T-cell (primary cell): ENCODE measurements at regions not wholly inside any gene's neighbourhood (a gene's known extent, or its start where the extent isn't known, plus 50 kb on each side); places are given as distances from the start of the nearest gene placed in this dataset.

Experiments
- ATAC-seq, 4 experiments: fragments of 200-7000 bp in 3 of 4; fragments of 150-1000 bp in 1 of 4; cut with Tn5 transposase; replicated peaks in 1 of 4; 1 replicate in 3 of 4; 2 replicates in 1 of 4; pipeline ENCODE4 v1.10.0; 2021; ENCODE audit warnings: moderate library complexity in 3 of 4, mild to moderate bottlenecking in 2 of 4, moderate number of reproducible peaks in 1 of 4
- CTCF ChIA-PET, 2 donors: fragments of 300-600 bp; sonication (Branson Sonifier 250); formaldehyde crosslinking; loops; one replicate each; lab custom pipeline; 2022; ENCODE audit warnings: antibody characterized with exemption in 2 of 2; lab: Charles Lee
- POLR2A ChIA-PET, 2 donors: fragments of 300-600 bp; sonication (Branson Sonifier 250); formaldehyde crosslinking; loops; one replicate each; lab custom pipeline; 2022; ENCODE audit warnings: antibody characterized with exemption in 2 of 2; lab: Charles Lee
- DNase-seq, 35 experiments: peaks; one replicate each; pipeline versions ENCODE4 v3.0.0 to v3.0.0-alpha.2; 2013 to 2023
- H3K27ac ChIP-seq: one replicate; pipeline ENCODE4 v1.5.1; 2013; ENCODE audit warnings: low read length
- H3K27me3 ChIP-seq, 2 experiments: replicated peaks in 1 of 2; 1 replicate in 1 of 2; 2 replicates in 1 of 2; pipeline versions ENCODE4 v1.6.1 to v1.7.0; 2013; ENCODE audit warnings: low read length in 1 of 2, mixed read lengths in 1 of 2; ENCODE audit not compliant: control insufficient read depth in 2 of 2, insufficient read depth in 2 of 2; ENCODE audit errors: extremely low read depth in 1 of 2
- H3K36me3 ChIP-seq, 2 donors: 1 replicate in 1 of 2; 2 replicates in 1 of 2; pipeline versions ENCODE4 v1.6.1 to v1.7.0; 2013; ENCODE audit warnings: low read length in 1 of 2; ENCODE audit not compliant: control insufficient read depth in 2 of 2, insufficient read depth in 1 of 2; ENCODE audit errors: extremely low read depth in 1 of 2
- H3K4me1 ChIP-seq, 2 experiments: 1 replicate in 1 of 2; 2 replicates in 1 of 2; pipeline versions ENCODE4 v1.6.1 to v1.7.0; 2013; ENCODE audit warnings: low read length in 2 of 2, mixed read lengths in 1 of 2; ENCODE audit not compliant: insufficient read depth in 2 of 2, control insufficient read depth in 1 of 2; ENCODE audit errors: extremely low read depth in 1 of 2
- H3K4me3 ChIP-seq, 2 donors: 1 replicate in 1 of 2; 2 replicates in 1 of 2; pipeline versions ENCODE4 v1.5.1 to v1.7.0; 2013; ENCODE audit warnings: mild to moderate bottlenecking in 2 of 2, low read length in 1 of 2, moderate library complexity in 1 of 2; ENCODE audit not compliant: control insufficient read depth in 1 of 2; ENCODE audit errors: extremely low read depth in 1 of 2
- H3K9me3 ChIP-seq: 2 replicates; pipeline ENCODE4 v1.7.0; 2013
- H3K27ac Mint-ChIP-seq, 2 donors: one replicate each; pipeline ENCODE4 v1.8.0; 2020 to 2021; ENCODE audit warnings: mild to moderate bottlenecking in 2 of 2, mixed read lengths in 2 of 2
- H3K27me3 Mint-ChIP-seq, 2 donors: one replicate each; pipeline ENCODE4 v1.8.0; 2021 to 2022; ENCODE audit warnings: mixed read lengths in 2 of 2
- H3K36me3 Mint-ChIP-seq: one replicate; pipeline ENCODE4 v1.8.0; 2021; ENCODE audit warnings: mixed read lengths
- H3K4me1 Mint-ChIP-seq, 3 donors: one replicate each; pipeline ENCODE4 v1.8.0; 2020 to 2022; ENCODE audit warnings: mixed read lengths in 3 of 3, mild to moderate bottlenecking in 1 of 3
- H3K4me3 Mint-ChIP-seq, 3 donors: one replicate each; pipeline ENCODE4 v1.8.0; 2020 to 2022; ENCODE audit warnings: mild to moderate bottlenecking in 3 of 3, mixed read lengths in 3 of 3, moderate library complexity in 3 of 3
- H3K9me3 Mint-ChIP-seq, 3 donors: one replicate each; pipeline ENCODE4 v1.8.0; 2020 to 2022; ENCODE audit warnings: mixed read lengths in 3 of 3
- WGBS: methylation state at CpG from one replicate; pipeline ENCODE4 v1.1.5; 2013; ENCODE audit warnings: missing lambda C conversion rate; ENCODE audit not compliant: insufficient coverage; 5-methylcytosine and 5-hydroxymethylcytosine counted together

DNA sequence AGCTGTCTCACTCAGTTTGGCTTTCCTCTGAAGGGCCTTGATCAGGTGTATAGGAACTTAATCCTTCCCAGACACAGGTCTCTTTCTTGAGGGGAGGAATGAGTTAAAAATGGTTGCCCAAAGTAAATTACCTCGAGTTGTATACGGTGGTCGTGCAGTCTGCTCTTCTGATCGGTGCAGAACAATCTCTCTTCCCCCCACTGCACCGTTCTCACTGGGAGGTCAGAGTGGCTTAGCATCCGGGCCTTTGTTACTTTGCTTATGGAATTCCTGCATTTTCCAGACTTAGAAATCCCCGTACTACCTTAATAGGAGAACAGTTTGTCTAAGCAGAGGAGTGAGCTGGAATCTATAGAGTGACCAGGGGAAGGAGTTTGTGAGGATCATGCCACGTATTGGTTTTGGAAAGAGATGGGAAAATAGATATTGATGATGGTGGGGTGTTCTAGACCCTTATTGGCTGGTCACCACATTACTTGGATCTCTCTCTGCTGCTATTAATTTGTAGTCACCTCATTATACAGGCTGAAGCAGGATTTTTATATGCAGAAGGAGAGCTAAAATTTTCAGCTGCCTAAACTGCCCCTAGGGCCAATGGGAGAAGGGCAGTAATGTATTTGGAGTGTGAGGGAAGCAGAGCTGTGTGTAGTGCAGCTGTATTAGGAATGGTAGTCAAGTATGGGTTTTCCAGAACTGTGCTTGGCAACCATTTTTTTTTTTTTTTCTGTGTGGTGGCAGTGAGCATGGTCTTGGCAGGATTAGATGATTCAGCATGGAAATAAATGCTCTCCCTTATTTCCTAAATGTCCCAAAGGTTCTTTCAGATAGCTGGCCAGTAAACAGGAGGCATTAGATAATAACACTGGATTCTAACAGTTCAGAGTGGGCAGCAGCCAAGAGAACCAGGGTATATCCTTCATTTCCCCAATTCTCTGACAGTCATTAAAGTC lies 81.5 kb downstream of the NDUFS5 start:
- H3K36me3 Mint-ChIP-seq, result no peaks in the 10 kb centered on the region
- POLR2A ChIA-PET, result interaction anchor here in 1 of 2 donors (0.6 to 0.7 kb wide), 2 partner anchors 11 to 729 kb away, joined by 3 to 4 read pairs; no protein-coding TSS in a partner anchor
- DNase-seq, result no peak

DNA sequence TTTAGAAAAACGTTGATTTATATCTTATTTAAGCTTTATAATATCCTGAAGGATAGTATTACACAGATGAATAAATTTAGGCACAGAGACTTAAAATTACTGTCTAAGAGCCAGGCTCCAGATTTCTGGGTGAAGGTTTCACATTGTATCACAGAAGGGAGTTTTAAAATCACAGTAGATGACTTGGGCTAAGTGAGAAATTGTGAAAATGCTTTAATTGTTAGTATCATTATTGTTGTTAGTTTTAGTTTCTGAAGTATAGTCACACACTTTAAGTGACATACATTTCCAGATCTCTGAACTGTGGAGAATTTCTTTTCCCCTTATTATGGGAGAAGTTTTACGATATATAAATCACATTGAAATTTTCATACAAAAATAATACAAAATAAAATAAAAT lies 83.5 kb downstream of the NDUFS5 start:
- Histone ChIP-seq H3K36me3 (no peaks in the 10 kb centered on the region), H3K4me1 (peaks cover 0 to 12% of the 10 kb centered on the region in 2 experiments), H3K9me3 (no peaks in the 10 kb centered on the region), H3K4me3 (no peak overlapping the region), H3K27me3 (peaks cover 0 to 9% of the 10 kb centered on the region in 2 experiments), H3K27ac (no peak overlapping the region)
- Mint-ChIP-seq H3K27ac (no peak overlapping the region), H3K4me1 (peaks cover 2 to 9% (median 9%) of the 10 kb centered on the region in 3 donors), H3K4me3 (no peak overlapping the region), H3K27me3 (peaks cover 7% of the 10 kb centered on the region in 2 donors), H3K9me3 (no peaks in the 10 kb centered on the region), H3K36me3 (peaks cover 6% of the 10 kb centered on the region)
- ChIA-PET CTCF (interaction anchor here (0.6 to 1.7 kb wide), 4 partner anchors 11 to 82 kb away, joined by 4 to 10 read pairs (median 4); no protein-coding TSS in a partner anchor), POLR2A (interaction anchor here (0.6 to 0.9 kb wide), 3 partner anchors 172 to 502 kb away, joined by 3 to 6 read pairs (median 5); no protein-coding TSS in a partner anchor)
- ATAC-seq (no peak), DNase-seq (no peak)
- WGBS, result no CpG with 5 or more reads among the region's 2 CpGs

More for the DNA sequence above, 81.5 kb downstream of the NDUFS5 start:
- no peak overlapping the region for H3K27ac ChIP-seq
- CTCF ChIA-PET, result interaction anchor here in 1 of 2 donors (0.7 to 1.9 kb wide), 2 partner anchors 56 to 85 kb away, joined by 3 to 5 read pairs; no protein-coding TSS in a partner anchor
- H3K36me3 ChIP-seq, result no peaks in the 10 kb centered on the region
- peaks cover 1 to 14% of the 10 kb centered on the region in 2 experiments for H3K4me1 ChIP-seq
- ATAC-seq, result no peak
- WGBS, result no CpG with 5 or more reads among the region's 8 CpGs
- Mint-ChIP-seq H3K4me1 (peaks cover 17 to 29% (median 28%) of the 10 kb centered on the region in 3 donors), H3K27me3 (no peaks in the 10 kb centered on the region), H3K4me3 (no peak overlapping the region), H3K9me3 (no peaks in the 10 kb centered on the region), H3K27ac (no peak overlapping the region)
- H3K9me3 ChIP-seq, result no peaks in the 10 kb centered on the region
- H3K27me3 ChIP-seq, result peaks cover 0 to 11% of the 10 kb centered on the region in 2 experiments
- H3K4me3 ChIP-seq, result no peak overlapping the region

GRCh38 chr1:39110325-39110851 lies 84.2 kb downstream of the NDUFS5 start:
- no peak for ATAC-seq
- H3K9me3 ChIP-seq, result no peaks in the 10 kb centered on the region

GRCh38 chr1:39110882-39111281 lies 84.7 kb downstream of the NDUFS5 start:
- H3K9me3 Mint-ChIP-seq, result no peaks in the 10 kb centered on the region
- peaks cover 6% of the 10 kb centered on the region for H3K36me3 Mint-ChIP-seq
- no peak overlapping the region for H3K27ac Mint-ChIP-seq
- H3K36me3 ChIP-seq, result no peaks in the 10 kb centered on the region
- H3K27me3 ChIP-seq, result peaks cover 0 to 6% of the 10 kb centered on the region in 2 experiments
- no peak overlapping the region for H3K27ac ChIP-seq
- no CpG with 5 or more reads among the region's 1 CpG for WGBS
- ATAC-seq (no peak), DNase-seq (no peak)
- H3K4me1 Mint-ChIP-seq, result peaks cover 0 to 6% (median 6%) of the 10 kb centered on the region in 3 donors
- H3K4me1 ChIP-seq, result peaks cover 0 to 7% of the 10 kb centered on the region in 2 experiments
- H3K4me3 Mint-ChIP-seq, result no peak overlapping the region
- POLR2A ChIA-PET, result interaction anchor here in 1 of 2 donors (0.6 kb wide), 1 partner anchor 531 kb away, joined by 3 read pairs; no protein-coding TSS in a partner anchor
- H3K27me3 Mint-ChIP-seq, result peaks cover 7% of the 10 kb centered on the region in 2 donors
- CTCF ChIA-PET, result interaction anchor here (0.9 to 1.3 kb wide), 3 partner anchors 47 to 147 kb away, joined by 3 read pairs; no protein-coding TSS in a partner anchor
- no peak overlapping the region for H3K4me3 ChIP-seq
- H3K9me3 ChIP-seq, result no peaks in the 10 kb centered on the region

More at GRCh38 chr1:39110325-39110851, 84.2 kb downstream of the NDUFS5 start:
- Mint-ChIP-seq H3K27ac (no peak overlapping the region), H3K9me3 (no peaks in the 10 kb centered on the region), H3K36me3 (peaks cover 6% of the 10 kb centered on the region), H3K27me3 (peaks cover 7% of the 10 kb centered on the region in 2 donors), H3K4me3 (no peak overlapping the region), H3K4me1 (peaks cover 0 to 8% (median 8%) of the 10 kb centered on the region in 3 donors)
- H3K27me3 ChIP-seq, result peaks cover 0 to 8% of the 10 kb centered on the region in 2 experiments
- H3K27ac ChIP-seq, result no peak overlapping the region
- DNase-seq, result no peak
- H3K4me1 ChIP-seq, result peaks cover 0 to 9% of the 10 kb centered on the region in 2 experiments
- ChIA-PET POLR2A (interaction anchor here in 1 of 2 donors (0.6 kb wide), 1 partner anchor 531 kb away, joined by 3 read pairs; no protein-coding TSS in a partner anchor), CTCF (interaction anchor here in 1 of 2 donors (1.1 to 1.7 kb wide), 2 partner anchors 12 to 148 kb away, joined by 3 to 10 read pairs; no protein-coding TSS in a partner anchor)
- no peaks in the 10 kb centered on the region for H3K36me3 ChIP-seq
- no peak overlapping the region for H3K4me3 ChIP-seq
- 67% methylated on average over 1 of the region's 3 CpGs for WGBS

DNA sequence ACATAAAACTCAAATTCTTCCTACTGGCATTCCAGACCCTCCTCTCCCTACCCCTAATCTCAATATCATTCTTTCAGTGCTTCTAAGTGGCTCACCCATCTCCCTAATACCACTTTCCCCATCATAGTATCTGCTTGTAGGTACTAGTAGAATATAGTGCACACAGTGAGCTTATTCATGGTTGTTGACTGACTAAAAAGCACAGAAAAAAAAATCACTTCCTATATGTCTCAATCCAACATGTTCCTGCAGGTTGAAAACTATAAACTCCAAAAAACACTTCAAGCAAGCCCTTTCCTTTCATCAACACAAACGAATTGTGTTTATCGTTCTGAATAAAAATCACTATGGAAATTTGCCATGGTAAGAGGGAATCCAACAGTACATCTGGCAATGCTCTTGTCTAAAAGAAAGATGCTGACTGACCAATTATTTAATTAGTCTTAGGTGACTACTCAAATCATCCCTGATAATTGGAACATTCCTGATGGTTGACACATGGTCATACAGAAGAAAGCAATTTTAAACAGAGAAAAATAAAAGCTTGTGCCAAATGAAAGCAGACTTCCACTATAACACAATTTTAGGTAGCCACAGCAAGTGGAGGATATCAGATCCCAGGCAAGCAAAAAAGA lies 87.1 kb downstream of the NDUFS5 start:
- Mint-ChIP-seq H3K27ac (no peak overlapping the region), H3K36me3 (peaks cover 6% of the 10 kb centered on the region), H3K27me3 (peaks cover 7% of the 10 kb centered on the region in 2 donors), H3K4me1 (no peaks in the 10 kb centered on the region), H3K4me3 (no peak overlapping the region), H3K9me3 (no peaks in the 10 kb centered on the region)
- H3K4me1 ChIP-seq, result no peaks in the 10 kb centered on the region
- POLR2A ChIA-PET, result no interaction called here
- CTCF ChIA-PET, result no interaction called here
- H3K4me3 ChIP-seq, result no peak overlapping the region
- H3K27me3 ChIP-seq, result no peaks in the 10 kb centered on the region
- ATAC-seq (no peak), DNase-seq (no peak)
- H3K36me3 ChIP-seq, result no peaks in the 10 kb centered on the region
- H3K27ac ChIP-seq, result no peak overlapping the region
- WGBS, result no CpG with 5 or more reads among the region's 2 CpGs
- H3K9me3 ChIP-seq, result no peaks in the 10 kb centered on the region
